ENCODE measurements at regions not wholly inside any gene's neighbourhood (a gene's known extent, or its start where the extent isn't known, plus 50 kb on each side); places are given as distances from the start of the nearest gene placed in this dataset.

DNA sequence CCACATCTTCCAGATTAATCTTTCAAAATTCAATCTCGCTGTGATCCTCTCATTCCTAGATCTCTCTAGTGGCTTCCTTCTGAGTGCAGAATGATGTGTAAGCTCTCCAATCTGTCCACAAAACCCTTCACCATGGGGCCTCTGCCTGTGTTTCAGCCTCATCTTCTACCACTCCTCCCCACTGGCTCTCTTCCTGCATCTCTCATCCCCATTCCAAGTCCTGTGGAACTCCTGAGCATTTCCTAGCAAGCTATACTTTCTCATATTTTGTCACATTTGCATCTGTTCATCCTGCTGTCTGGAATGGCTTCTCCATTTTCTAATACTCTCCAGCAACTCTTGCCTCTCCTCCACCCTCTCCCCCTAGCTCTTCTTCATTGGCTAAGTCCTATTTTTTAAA lies 242.0 kb upstream of the DAAM1 start:
- no peak overlapping the region for H4K8ac ChIP-seq (ENCODE audit: low read depth, low read length)
- no peak overlapping the region for H3K23ac ChIP-seq (ENCODE audit: low read depth, low read length, poor library complexity)
- peaks cover 9 to 13% of the 10 kb centered on the region in 2 donors for H3K4me1 ChIP-seq (ENCODE audit: control insufficient read depth in 2 of 2, insufficient read depth in 1 of 2, low read depth in 1 of 2, low read length in 2 of 2)
- H3K79me1 ChIP-seq (ENCODE audit: low read depth, low read length): no peaks in the 10 kb centered on the region
- no CpG with 5 or more reads among the region's 1 CpG for WGBS, 2 donors (ENCODE audit: extremely low coverage in 2 of 2, insufficient read length in 2 of 2, insufficient replicate concordance in 1 of 2)
- no peak overlapping the region for H2AFZ ChIP-seq (ENCODE audit: low read length)
- no peak overlapping the region for H2BK15ac ChIP-seq (ENCODE audit: low read length)
- no peak overlapping the region for H4K91ac ChIP-seq (ENCODE audit: low read depth, low read length, poor library complexity)
- H3K4me2 ChIP-seq (ENCODE audit: insufficient read depth, low read length, poor library complexity, severe bottlenecking): no peak overlapping the region
- H3K9ac ChIP-seq (ENCODE audit: low read depth, low read length, poor library complexity): no peak overlapping the region
- no peaks in the 10 kb centered on the region for H3K36me3 ChIP-seq (replicated peaks in 1 of 2; ENCODE audit: control insufficient read depth in 2 of 2, insufficient read depth in 2 of 2, low read length in 2 of 2)
- H3K4me3 ChIP-seq (ENCODE audit: low read length in 2 of 2): no peak overlapping the region
- no peak overlapping the region for H2AK5ac ChIP-seq (ENCODE audit: low read depth, low read length)
- H2BK12ac ChIP-seq (ENCODE audit: low read length): no peak overlapping the region
- no peak overlapping the region for H3K14ac ChIP-seq (ENCODE audit: low read length)
- H3K9me3 ChIP-seq (replicated peaks in 1 of 2; ENCODE audit: control insufficient read depth in 2 of 2, insufficient read depth in 1 of 2, low read depth in 1 of 2, low read length in 2 of 2): no peaks in the 10 kb centered on the region
- H2BK5ac ChIP-seq (ENCODE audit: low read length): no peak overlapping the region
- H3K4ac ChIP-seq (ENCODE audit: low read length): no peak overlapping the region
- no peak for DNase-seq (ENCODE audit: low spot score)
- H3K18ac ChIP-seq (ENCODE audit: low read length): no peak overlapping the region
- H3K27ac ChIP-seq (replicated peaks; ENCODE audit: low read length): no peak overlapping the region
- H2BK120ac ChIP-seq (ENCODE audit: low read depth, low read length): no peak overlapping the region
- no peaks in the 10 kb centered on the region for H3K27me3 ChIP-seq (ENCODE audit: control insufficient read depth in 3 of 3, insufficient read depth in 3 of 3, low read depth in 1 of 3, low read length in 3 of 3)

GRCh38 chr14:58947156-58947555 lies 241.3 kb upstream of the DAAM1 start:
- H3K4me1 ChIP-seq (ENCODE audit: control insufficient read depth in 2 of 2, insufficient read depth in 1 of 2, low read depth in 1 of 2, low read length in 2 of 2): peaks cover 9 to 13% of the 10 kb centered on the region in 2 donors
- no peak overlapping the region for H3K27ac ChIP-seq (replicated peaks; ENCODE audit: low read length)
- H3K18ac ChIP-seq (ENCODE audit: low read length): no peak overlapping the region
- H2BK5ac ChIP-seq (ENCODE audit: low read length): no peak overlapping the region
- no peak overlapping the region for H4K8ac ChIP-seq (ENCODE audit: low read depth, low read length)
- no peak overlapping the region for H4K91ac ChIP-seq (ENCODE audit: low read depth, low read length, poor library complexity)
- H3K9ac ChIP-seq (ENCODE audit: low read depth, low read length, poor library complexity): no peak overlapping the region
- no peak overlapping the region for H3K4me3 ChIP-seq (ENCODE audit: low read length in 2 of 2)
- no peak overlapping the region for H2AFZ ChIP-seq (ENCODE audit: low read length)
- WGBS, 2 donors (ENCODE audit: extremely low coverage in 2 of 2, insufficient read length in 2 of 2, insufficient replicate concordance in 1 of 2): no CpG with 5 or more reads among the region's 4 CpGs
- no peak overlapping the region for H3K4me2 ChIP-seq (ENCODE audit: insufficient read depth, low read length, poor library complexity, severe bottlenecking)
- no peaks in the 10 kb centered on the region for H3K9me3 ChIP-seq (replicated peaks in 1 of 2; ENCODE audit: control insufficient read depth in 2 of 2, insufficient read depth in 1 of 2, low read depth in 1 of 2, low read length in 2 of 2)
- H3K23ac ChIP-seq (ENCODE audit: low read depth, low read length, poor library complexity): no peak overlapping the region
- no peak overlapping the region for H2BK12ac ChIP-seq (ENCODE audit: low read length)
- no peak overlapping the region for H3K14ac ChIP-seq (ENCODE audit: low read length)
- H2BK15ac ChIP-seq (ENCODE audit: low read length): no peak overlapping the region
- no peak overlapping the region for H2AK5ac ChIP-seq (ENCODE audit: low read depth, low read length)
- H3K36me3 ChIP-seq (replicated peaks in 1 of 2; ENCODE audit: control insufficient read depth in 2 of 2, insufficient read depth in 2 of 2, low read length in 2 of 2): no peaks in the 10 kb centered on the region
- no peak overlapping the region for H2BK120ac ChIP-seq (ENCODE audit: low read depth, low read length)
- no peak overlapping the region for H3K4ac ChIP-seq (ENCODE audit: low read length)
- no peaks in the 10 kb centered on the region for H3K27me3 ChIP-seq (ENCODE audit: control insufficient read depth in 3 of 3, insufficient read depth in 3 of 3, low read depth in 1 of 3, low read length in 3 of 3)
- no peaks in the 10 kb centered on the region for H3K79me1 ChIP-seq (ENCODE audit: low read depth, low read length)
- no peak for DNase-seq (ENCODE audit: low spot score)

DNA sequence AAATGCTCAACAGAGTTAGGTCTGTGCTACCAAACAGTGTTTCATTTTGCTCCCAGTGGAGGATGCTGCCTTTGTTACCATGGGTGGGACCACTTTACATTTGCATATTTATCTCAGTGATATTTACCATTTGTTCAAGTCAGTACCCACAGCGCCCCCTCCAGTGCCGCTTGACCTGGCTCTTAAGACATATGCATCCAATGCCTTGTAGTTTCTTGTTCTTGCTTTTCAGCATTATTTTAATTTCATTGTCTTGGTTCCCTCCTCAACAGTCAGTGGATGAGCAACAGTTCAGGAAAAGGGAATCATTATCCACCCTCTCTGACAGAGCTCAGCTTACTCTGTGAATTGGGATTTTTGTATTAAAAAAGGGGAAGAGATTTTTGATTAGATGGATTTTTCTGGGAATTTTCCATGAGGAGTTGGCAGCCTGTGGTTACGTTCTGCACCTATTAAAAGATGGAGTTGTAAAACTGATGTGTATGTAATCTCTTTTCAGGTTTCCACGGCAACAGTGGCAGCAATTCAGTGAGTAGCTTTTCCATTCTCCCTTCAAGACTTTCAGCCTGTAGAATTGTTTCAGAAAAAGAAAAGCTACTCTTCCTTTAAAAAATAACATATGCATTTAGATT lies 240.5 kb upstream of the DAAM1 start:
- Histone ChIP-seq H3K4me2 (ENCODE audit: insufficient read depth, low read length, poor library complexity, severe bottlenecking) (no peak overlapping the region), H2BK120ac (ENCODE audit: low read depth, low read length) (no peak overlapping the region), H2BK15ac (ENCODE audit: low read length) (no peak overlapping the region), H2AK5ac (ENCODE audit: low read depth, low read length) (no peak overlapping the region), H2AFZ (ENCODE audit: low read length) (no peak overlapping the region), H3K14ac (ENCODE audit: low read length) (no peak overlapping the region), H4K91ac (ENCODE audit: low read depth, low read length, poor library complexity) (no peak overlapping the region), H3K18ac (ENCODE audit: low read length) (no peak overlapping the region), H3K4me1 (ENCODE audit: control insufficient read depth in 2 of 2, insufficient read depth in 1 of 2, low read depth in 1 of 2, low read length in 2 of 2) (peaks cover 8 to 13% of the 10 kb centered on the region in 2 donors), H2BK5ac (ENCODE audit: low read length) (no peak overlapping the region), H3K27me3 (ENCODE audit: control insufficient read depth in 3 of 3, insufficient read depth in 3 of 3, low read depth in 1 of 3, low read length in 3 of 3) (no peaks in the 10 kb centered on the region), H3K23ac (ENCODE audit: low read depth, low read length, poor library complexity) (no peak overlapping the region), H3K9me3 (replicated peaks in 1 of 2; ENCODE audit: control insufficient read depth in 2 of 2, insufficient read depth in 1 of 2, low read depth in 1 of 2, low read length in 2 of 2) (no peaks in the 10 kb centered on the region), H2BK12ac (ENCODE audit: low read length) (no peak overlapping the region), H3K9ac (ENCODE audit: low read depth, low read length, poor library complexity) (no peak overlapping the region), H3K4me3 (ENCODE audit: low read length in 2 of 2) (no peak overlapping the region), H3K4ac (ENCODE audit: low read length) (no peak overlapping the region), H3K79me1 (ENCODE audit: low read depth, low read length) (no peaks in the 10 kb centered on the region), H3K36me3 (replicated peaks in 1 of 2; ENCODE audit: control insufficient read depth in 2 of 2, insufficient read depth in 2 of 2, low read length in 2 of 2) (no peaks in the 10 kb centered on the region), H3K27ac (replicated peaks; ENCODE audit: low read length) (no peak overlapping the region), H4K8ac (ENCODE audit: low read depth, low read length) (no peak overlapping the region)
- no peak for DNase-seq (ENCODE audit: low spot score)
- no CpG with 5 or more reads among the region's 4 CpGs for whole genome bisulfite sequencing, 2 donors (ENCODE audit: extremely low coverage in 2 of 2, insufficient read length in 2 of 2, insufficient replicate concordance in 1 of 2)

GRCh38 chr14:58950555-58950954 lies 237.9 kb upstream of the DAAM1 start:
- no peak overlapping the region for H2BK120ac ChIP-seq (ENCODE audit: low read depth, low read length)
- DNase-seq (ENCODE audit: low spot score): no peak
- H3K4me1 ChIP-seq (ENCODE audit: control insufficient read depth in 2 of 2, insufficient read depth in 1 of 2, low read depth in 1 of 2, low read length in 2 of 2): peaks cover 4 to 7% of the 10 kb centered on the region in 2 donors
- H3K27ac ChIP-seq (replicated peaks; ENCODE audit: low read length): no peak overlapping the region
- H2BK5ac ChIP-seq (ENCODE audit: low read length): no peak overlapping the region
- WGBS, 2 donors (ENCODE audit: extremely low coverage in 2 of 2, insufficient read length in 2 of 2, insufficient replicate concordance in 1 of 2): no CpG with 5 or more reads among the region's 1 CpG
- no peak overlapping the region for H3K4me3 ChIP-seq (ENCODE audit: low read length in 2 of 2)
- no peak overlapping the region for H3K23ac ChIP-seq (ENCODE audit: low read depth, low read length, poor library complexity)
- H2BK15ac ChIP-seq (ENCODE audit: low read length): no peak overlapping the region
- H2BK12ac ChIP-seq (ENCODE audit: low read length): no peak overlapping the region
- H3K79me1 ChIP-seq (ENCODE audit: low read depth, low read length): no peaks in the 10 kb centered on the region
- H4K91ac ChIP-seq (ENCODE audit: low read depth, low read length, poor library complexity): no peak overlapping the region
- no peak overlapping the region for H2AFZ ChIP-seq (ENCODE audit: low read length)
- no peak overlapping the region for H3K9ac ChIP-seq (ENCODE audit: low read depth, low read length, poor library complexity)
- no peak overlapping the region for H2AK5ac ChIP-seq (ENCODE audit: low read depth, low read length)
- no peak overlapping the region for H3K14ac ChIP-seq (ENCODE audit: low read length)
- H3K36me3 ChIP-seq (replicated peaks in 1 of 2; ENCODE audit: control insufficient read depth in 2 of 2, insufficient read depth in 2 of 2, low read length in 2 of 2): no peaks in the 10 kb centered on the region
- H3K4ac ChIP-seq (ENCODE audit: low read length): no peak overlapping the region
- H3K27me3 ChIP-seq (ENCODE audit: control insufficient read depth in 3 of 3, insufficient read depth in 3 of 3, low read depth in 1 of 3, low read length in 3 of 3): no peaks in the 10 kb centered on the region
- no peak overlapping the region for H3K4me2 ChIP-seq (ENCODE audit: insufficient read depth, low read length, poor library complexity, severe bottlenecking)
- no peaks in the 10 kb centered on the region for H3K9me3 ChIP-seq (replicated peaks in 1 of 2; ENCODE audit: control insufficient read depth in 2 of 2, insufficient read depth in 1 of 2, low read depth in 1 of 2, low read length in 2 of 2)
- no peak overlapping the region for H3K18ac ChIP-seq (ENCODE audit: low read length)
- no peak overlapping the region for H4K8ac ChIP-seq (ENCODE audit: low read depth, low read length)

Measured in neuronal stem cell (in vitro differentiated cells).